ENCODE measurements at regions not wholly inside any gene's neighbourhood (a gene's known extent, or its start where the extent isn't known, plus 50 kb on each side); places are given as distances from the start of the nearest gene placed in this dataset.

- H3K4me3 ChIP-seq = no peak overlapping the region
- peaks cover 16% of the 10 kb centered on the region; the same call in 1 of the 2 replicates for H3F3A ChIP-seq (ENCODE audit: insufficient read depth)
- H2AFZ ChIP-seq = no peak overlapping the region
- TF ChIP-seq EZH2 (IDR thresholded peaks at IDR 0.05; ENCODE audit: insufficient read depth, poor library complexity, severe bottlenecking) = no peak
- H3K4me2 ChIP-seq (ENCODE audit: unreplicated experiment) = no peak overlapping the region
- H3K27ac ChIP-seq = no peak overlapping the region
- H3K79me2 ChIP-seq (ENCODE audit: insufficient read depth) = no peaks in the 10 kb centered on the region
- no peaks in the 10 kb centered on the region for H4K20me1 ChIP-seq (ENCODE audit: insufficient read depth)
- H3K4me1 ChIP-seq (ENCODE audit: insufficient read depth) = peaks cover 16% of the 10 kb centered on the region
- no peaks in the 10 kb centered on the region for H3K27me3 ChIP-seq (replicated peaks; ENCODE audit: insufficient read depth)
- H3K9ac ChIP-seq = no peak overlapping the region
- in situ Hi-C loops (cut with MboI) = no loop called here
- DNase-seq = peak; percentile 56
- no peaks in the 10 kb centered on the region for H3K9me2 ChIP-seq (ENCODE audit: insufficient read depth)
- no peaks in the 10 kb centered on the region for H3K36me3 ChIP-seq (ENCODE audit: low read depth)
- H3K9me3 ChIP-seq (ENCODE audit: low read depth) = no peaks in the 10 kb centered on the region
These were observed 310.5 kb downstream of the SATB2 start for GRCh38 chr2:199147216-199147615.

GRCh38 chr2:199144546-199144945 is 313.2 kb downstream of the SATB2 start:
- in situ Hi-C loops (cut with MboI) = no loop called here

GRCh38 chr2:199144036-199144435 is 313.7 kb downstream of the SATB2 start:
- Histone ChIP-seq H3K4me1 (ENCODE audit: insufficient read depth) (peaks cover 16% of the 10 kb centered on the region), H3K79me2 (ENCODE audit: insufficient read depth) (no peaks in the 10 kb centered on the region), H3F3A (ENCODE audit: insufficient read depth) (peaks cover 16% of the 10 kb centered on the region; the same call in 1 of the 2 replicates), H3K36me3 (ENCODE audit: low read depth) (no peaks in the 10 kb centered on the region), H3K27ac (no peak overlapping the region), H3K9ac (no peak overlapping the region), H3K4me3 (no peak overlapping the region), H3K27me3 (replicated peaks; ENCODE audit: insufficient read depth) (no peaks in the 10 kb centered on the region), H2AFZ (no peak overlapping the region), H3K4me2 (ENCODE audit: unreplicated experiment) (no peak overlapping the region), H3K9me3 (ENCODE audit: low read depth) (no peaks in the 10 kb centered on the region), H4K20me1 (ENCODE audit: insufficient read depth) (no peaks in the 10 kb centered on the region), H3K9me2 (ENCODE audit: insufficient read depth) (no peaks in the 10 kb centered on the region)
- no peak for TF ChIP-seq EZH2phosphoT487 (IDR thresholded peaks at IDR 0.05; ENCODE audit: insufficient read depth, low read depth)
- no peak for TF ChIP-seq EZH2 (IDR thresholded peaks at IDR 0.05; ENCODE audit: insufficient read depth, poor library complexity, severe bottlenecking)
- DNase-seq = no peak
- 70 to 86% methylated on average over 1 of the region's 1 CpG for WGBS, 2 experiments (ENCODE audit: low coverage in 1 of 2, low lambda C conversion rate in 2 of 2, missing lambda C conversion rate in 2 of 2)
- in situ Hi-C loops (cut with MboI) = no loop called here

More at GRCh38 chr2:199144546-199144945, 313.2 kb downstream of the SATB2 start:
- H3K79me2 ChIP-seq (ENCODE audit: insufficient read depth) = no peaks in the 10 kb centered on the region
- H4K20me1 ChIP-seq (ENCODE audit: insufficient read depth) = no peaks in the 10 kb centered on the region
- no peak overlapping the region for H3K4me2 ChIP-seq (ENCODE audit: unreplicated experiment)
- H3K9me2 ChIP-seq (ENCODE audit: insufficient read depth) = no peaks in the 10 kb centered on the region
- H3K27ac ChIP-seq = no peak overlapping the region
- DNase-seq = no peak
- H3K27me3 ChIP-seq (replicated peaks; ENCODE audit: insufficient read depth) = no peaks in the 10 kb centered on the region
- no peak overlapping the region for H3K9ac ChIP-seq
- H2AFZ ChIP-seq = no peak overlapping the region
- no peak overlapping the region for H3K4me3 ChIP-seq
- peaks cover 16% of the 10 kb centered on the region; the same call in 1 of the 2 replicates for H3F3A ChIP-seq (ENCODE audit: insufficient read depth)
- H3K36me3 ChIP-seq (ENCODE audit: low read depth) = no peaks in the 10 kb centered on the region
- peaks cover 16% of the 10 kb centered on the region for H3K4me1 ChIP-seq (ENCODE audit: insufficient read depth)
- TF ChIP-seq EZH2phosphoT487 (IDR thresholded peaks at IDR 0.05; ENCODE audit: insufficient read depth, low read depth) (no peak), EZH2 (IDR thresholded peaks at IDR 0.05; ENCODE audit: insufficient read depth, poor library complexity, severe bottlenecking) (no peak)
- H3K9me3 ChIP-seq (ENCODE audit: low read depth) = no peaks in the 10 kb centered on the region

GRCh38 chr2:199136681-199137080 is 321.1 kb downstream of the SATB2 start:
- Histone ChIP-seq H4K20me1 (ENCODE audit: insufficient read depth) (no peaks in the 10 kb centered on the region), H2AFZ (no peak overlapping the region), H3K27me3 (replicated peaks; ENCODE audit: insufficient read depth) (no peaks in the 10 kb centered on the region), H3K9me2 (ENCODE audit: insufficient read depth) (no peaks in the 10 kb centered on the region), H3K9ac (no peak overlapping the region), H3K36me3 (ENCODE audit: low read depth) (no peaks in the 10 kb centered on the region), H3K9me3 (ENCODE audit: low read depth) (no peaks in the 10 kb centered on the region), H3K27ac (no peak overlapping the region), H3F3A (ENCODE audit: insufficient read depth) (peaks cover 10% of the 10 kb centered on the region; the same call in 1 of the 2 replicates), H3K4me3 (no peak overlapping the region), H3K4me2 (ENCODE audit: unreplicated experiment) (no peak overlapping the region), H3K79me2 (ENCODE audit: insufficient read depth) (no peaks in the 10 kb centered on the region), H3K4me1 (ENCODE audit: insufficient read depth) (peaks cover 7% of the 10 kb centered on the region; the same call in 1 of the 2 replicates)
- in situ Hi-C loops (cut with MboI) = no loop called here
- peak; percentile 84 for DNase-seq
- TF ChIP-seq EZH2phosphoT487 (IDR thresholded peaks at IDR 0.05; ENCODE audit: insufficient read depth, low read depth) = no peak
- no peak for TF ChIP-seq EZH2 (IDR thresholded peaks at IDR 0.05; ENCODE audit: insufficient read depth, poor library complexity, severe bottlenecking)

- Histone ChIP-seq H3K4me1 (ENCODE audit: insufficient read depth) (peaks cover 7% of the 10 kb centered on the region; the same call in 1 of the 2 replicates), H4K20me1 (ENCODE audit: insufficient read depth) (no peaks in the 10 kb centered on the region), H3K36me3 (ENCODE audit: low read depth) (no peaks in the 10 kb centered on the region), H3K9ac (no peak overlapping the region), H3K9me3 (ENCODE audit: low read depth) (no peaks in the 10 kb centered on the region), H3K79me2 (ENCODE audit: insufficient read depth) (no peaks in the 10 kb centered on the region), H3K4me3 (no peak overlapping the region), H3K27me3 (replicated peaks; ENCODE audit: insufficient read depth) (no peaks in the 10 kb centered on the region), H2AFZ (no peak overlapping the region), H3K27ac (no peak overlapping the region), H3F3A (ENCODE audit: insufficient read depth) (peaks cover 10% of the 10 kb centered on the region; the same call in 1 of the 2 replicates), H3K9me2 (ENCODE audit: insufficient read depth) (no peaks in the 10 kb centered on the region), H3K4me2 (ENCODE audit: unreplicated experiment) (no peak overlapping the region)
- in situ Hi-C loops (cut with MboI) = no loop called here
- DNase-seq = peak; percentile 66
- 54 to 55% methylated on average over 4 of the region's 4 CpGs for WGBS, 2 experiments (ENCODE audit: low coverage in 1 of 2, low lambda C conversion rate in 2 of 2, missing lambda C conversion rate in 2 of 2)
- TF ChIP-seq EZH2 (IDR thresholded peaks at IDR 0.05; ENCODE audit: insufficient read depth, poor library complexity, severe bottlenecking) (no peak), EZH2phosphoT487 (IDR thresholded peaks at IDR 0.05; ENCODE audit: insufficient read depth, low read depth) (no peak)
These were observed 321.5 kb downstream of the SATB2 start for GRCh38 chr2:199136242-199136641.
